Esophagus muscularis mucosa (tissue), 3 donors: ENCODE measurements at regions not wholly inside any gene's neighbourhood (a gene's known extent, or its start where the extent isn't known, plus 50 kb on each side); places are given as distances from the start of the nearest gene placed in this dataset.

Experiments
- POLR2A ChIP-seq: fragments of 450-650 bp; IDR thresholded peaks from one replicate; pipeline ENCODE4 v1.6.1; 2017; ENCODE audit warnings: antibody characterized with exemption, moderate library complexity, mild to moderate bottlenecking, low read depth
- TF ChIP-seq, protein P1 (sequence below), 3 experiments: fragments of 200-600 bp in 2 of 3; fragments of 450-650 bp in 1 of 3; sonication (generic) in 2 of 3; IDR thresholded peaks; one replicate each; pipeline ENCODE4 v1.5.1; 2017 to 2019; ENCODE audit warnings: antibody characterized with exemption in 3 of 3, mild to moderate bottlenecking in 2 of 3, moderate library complexity in 1 of 3

- TF ChIP-seq, protein P1, sequence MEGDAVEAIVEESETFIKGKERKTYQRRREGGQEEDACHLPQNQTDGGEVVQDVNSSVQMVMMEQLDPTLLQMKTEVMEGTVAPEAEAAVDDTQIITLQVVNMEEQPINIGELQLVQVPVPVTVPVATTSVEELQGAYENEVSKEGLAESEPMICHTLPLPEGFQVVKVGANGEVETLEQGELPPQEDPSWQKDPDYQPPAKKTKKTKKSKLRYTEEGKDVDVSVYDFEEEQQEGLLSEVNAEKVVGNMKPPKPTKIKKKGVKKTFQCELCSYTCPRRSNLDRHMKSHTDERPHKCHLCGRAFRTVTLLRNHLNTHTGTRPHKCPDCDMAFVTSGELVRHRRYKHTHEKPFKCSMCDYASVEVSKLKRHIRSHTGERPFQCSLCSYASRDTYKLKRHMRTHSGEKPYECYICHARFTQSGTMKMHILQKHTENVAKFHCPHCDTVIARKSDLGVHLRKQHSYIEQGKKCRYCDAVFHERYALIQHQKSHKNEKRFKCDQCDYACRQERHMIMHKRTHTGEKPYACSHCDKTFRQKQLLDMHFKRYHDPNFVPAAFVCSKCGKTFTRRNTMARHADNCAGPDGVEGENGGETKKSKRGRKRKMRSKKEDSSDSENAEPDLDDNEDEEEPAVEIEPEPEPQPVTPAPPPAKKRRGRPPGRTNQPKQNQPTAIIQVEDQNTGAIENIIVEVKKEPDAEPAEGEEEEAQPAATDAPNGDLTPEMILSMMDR (IDR thresholded peaks at IDR 0.05), result no peak
- TF ChIP-seq POLR2A, result no peak
These were observed 198.3 kb downstream of the CHIC2 start for GRCh38 chr4:53866055-53866454.
